Liver (tissue), 8 donors: ENCODE measurements at regions not wholly inside any gene's neighbourhood (a gene's known extent, or its start where the extent isn't known, plus 50 kb on each side); places are given as distances from the start of the nearest gene placed in this dataset.

Source experiments
- DNase-seq: peaks from one replicate; pipeline ENCODE4 v3.0.0-alpha.2; 2017; ENCODE audit warnings: low spot score
- H3K27ac ChIP-seq, 2 donors: one replicate each; pipeline ENCODE4 v1.7.0; 2013; ENCODE audit warnings: inconsistent platforms in 2 of 2, low read length in 2 of 2, control low read depth in 1 of 2, low read depth in 1 of 2, mild to moderate bottlenecking in 1 of 2
- H3K27me3 ChIP-seq, 4 donors: one replicate each; pipeline versions ENCODE4 v1.6.1 to v1.7.0; 2013; ENCODE audit warnings: low read length in 3 of 4, inconsistent platforms in 1 of 4, mild to moderate bottlenecking in 1 of 4, moderate library complexity in 1 of 4; ENCODE audit not compliant: control insufficient read depth in 4 of 4, insufficient read depth in 4 of 4
- H3K36me3 ChIP-seq, 4 donors: one replicate each; pipeline versions ENCODE4 v1.6.1 to v1.7.0; 2013; ENCODE audit warnings: low read length in 3 of 4, mild to moderate bottlenecking in 3 of 4, low read depth in 1 of 4, moderate library complexity in 1 of 4; ENCODE audit not compliant: control insufficient read depth in 4 of 4, insufficient read depth in 3 of 4
- H3K4me1 ChIP-seq, 4 donors: one replicate each; pipeline versions ENCODE4 v1.6.1 to v1.7.0; 2013; ENCODE audit warnings: low read length in 3 of 4, mild to moderate bottlenecking in 3 of 4, moderate library complexity in 1 of 4; ENCODE audit not compliant: control insufficient read depth in 4 of 4, insufficient read depth in 4 of 4
- H3K4me3 ChIP-seq, 3 donors: one replicate each; pipeline versions ENCODE4 v1.6.1 to v1.7.0; 2013; ENCODE audit warnings: low read length in 3 of 3, control low read depth in 1 of 3, low read depth in 1 of 3, mild to moderate bottlenecking in 1 of 3
- H3K9ac ChIP-seq, 2 donors: one replicate each; pipeline ENCODE4 v1.7.0; 2013; ENCODE audit warnings: low read length in 2 of 2, mild to moderate bottlenecking in 2 of 2, moderate library complexity in 2 of 2, control low read depth in 1 of 2, low read depth in 1 of 2
- H3K9me3 ChIP-seq, 4 donors: one replicate each; pipeline versions ENCODE4 v1.6.1 to v1.7.0; 2013; ENCODE audit warnings: low read length in 3 of 4; ENCODE audit not compliant: control insufficient read depth in 4 of 4
- EGR1 ChIP-seq, 2 donors: IDR thresholded peaks; 2 replicates each; pipeline ENCODE4 v1.6.1; 2016 to 2018; ENCODE audit warnings: antibody characterized with exemption in 2 of 2, low read depth in 2 of 2
- FOXA1 ChIP-seq: IDR thresholded peaks from 2 replicates; pipeline ENCODE4 v1.6.1; 2016; ENCODE audit warnings: antibody characterized with exemption
- FOXA2 ChIP-seq: IDR thresholded peaks from 2 replicates; pipeline ENCODE4 v1.6.1; 2016; ENCODE audit warnings: antibody characterized with exemption
- GABPA ChIP-seq, 2 donors: IDR thresholded peaks in 1 of 2; conservative IDR thresholded peaks in 1 of 2; 2 replicates each; pipeline ENCODE4 v1.6.1; 2016; ENCODE audit warnings: antibody characterized with exemption in 2 of 2, mild to moderate bottlenecking in 1 of 2, moderate library complexity in 1 of 2
- HNF4A ChIP-seq, 2 donors: conservative IDR thresholded peaks; 2 replicates each; pipeline ENCODE4 v1.6.1; 2016; ENCODE audit warnings: antibody characterized with exemption in 2 of 2, mild to moderate bottlenecking in 2 of 2
- HNF4G ChIP-seq: IDR thresholded peaks from 2 replicates; pipeline ENCODE4 v1.6.1; 2016; ENCODE audit warnings: antibody characterized with exemption
- JUND ChIP-seq, 2 donors: IDR thresholded peaks; 2 replicates each; pipeline ENCODE4 v1.6.1; 2016; ENCODE audit warnings: antibody characterized with exemption in 2 of 2
- NR2F2 ChIP-seq: IDR thresholded peaks from 2 replicates; pipeline ENCODE4 v1.6.1; 2016; ENCODE audit warnings: antibody characterized with exemption
- RAD21 ChIP-seq, 2 donors: IDR thresholded peaks; 2 replicates each; pipeline ENCODE4 v1.6.1; 2016; ENCODE audit warnings: antibody characterized with exemption in 2 of 2, mild to moderate bottlenecking in 2 of 2
- RXRA ChIP-seq, 2 donors: IDR thresholded peaks; 2 replicates each; pipeline ENCODE4 v1.6.1; 2017 to 2018; ENCODE audit warnings: antibody characterized with exemption in 2 of 2, mild to moderate bottlenecking in 1 of 2
- SP1 ChIP-seq: IDR thresholded peaks from 2 replicates; pipeline ENCODE4 v1.6.1; 2018; ENCODE audit warnings: antibody characterized with exemption, mild to moderate bottlenecking
- TAF1 ChIP-seq: conservative IDR thresholded peaks from 2 replicates; pipeline ENCODE4 v1.6.1; 2016; ENCODE audit warnings: antibody characterized with exemption, mild to moderate bottlenecking
- YY1 ChIP-seq: IDR thresholded peaks from 2 replicates; pipeline ENCODE4 v1.6.1; 2016; ENCODE audit warnings: antibody characterized with exemption, mild to moderate bottlenecking
- WGBS: extraction: QIAGEN DNeasy Blood & Tissue Kit; methylation state at CpG from one replicate; pipeline ENCODE4 v1.1.7; 2013; 5-methylcytosine and 5-hydroxymethylcytosine counted together
- TF ChIP-seq, protein P1 (sequence below): IDR thresholded peaks from 2 replicates; pipeline ENCODE4 v1.6.1; 2016; ENCODE audit warnings: antibody characterized with exemption, mild to moderate bottlenecking
- TF ChIP-seq, protein P2 (sequence below): IDR thresholded peaks from 2 replicates; pipeline ENCODE4 v1.6.1; 2016; ENCODE audit warnings: antibody characterized with exemption
- TF ChIP-seq, protein P3 (sequence below): IDR thresholded peaks from 2 replicates; pipeline ENCODE4 v1.6.1; 2016; ENCODE audit warnings: antibody characterized with exemption
- TF ChIP-seq, protein P4 (sequence below): IDR thresholded peaks from 2 replicates; pipeline ENCODE4 v1.6.1; 2016; ENCODE audit warnings: antibody characterized with exemption
- TF ChIP-seq, protein P5 (sequence below): fragments of 150-350 bp; IDR thresholded peaks from 2 replicates; pipeline ENCODE4 v1.5.1; 2017; ENCODE audit warnings: improper control_type of control experiment, low read depth, low read length; ENCODE audit not compliant: missing input control
- donor health status: healthy.
- donor health status: healthy.
- donor health status: healthy.
- donor health status: healthy.
- donor health status: healthy.

DNA sequence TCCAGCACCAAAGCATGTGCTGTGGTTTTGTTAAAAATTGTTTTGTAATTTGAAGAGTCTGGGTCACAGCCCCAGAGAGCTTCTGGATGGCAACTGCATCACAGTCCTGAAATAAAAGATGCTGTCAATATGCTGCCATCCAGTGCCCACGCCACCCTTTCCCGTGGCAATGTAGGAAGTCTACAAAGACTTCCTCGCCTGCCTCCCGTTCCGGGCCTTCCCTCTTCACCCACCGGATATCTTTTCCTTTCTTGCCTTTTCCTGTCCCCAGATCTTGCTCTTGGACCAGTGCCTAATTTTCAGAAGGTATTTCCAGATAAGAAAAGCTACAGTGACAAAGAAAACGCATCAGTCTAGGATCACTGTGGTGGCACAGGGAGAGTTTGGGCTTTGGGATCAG, 85.3 kb upstream of the RNU6-1 start:
- H3K9ac ChIP-seq, result no peak overlapping the region
- H3K9me3 ChIP-seq, result no peaks in the 10 kb centered on the region
- H3K27ac ChIP-seq, result no peak overlapping the region
- H3K27me3 ChIP-seq, result no peaks in the 10 kb centered on the region
- no peak overlapping the region for H3K4me3 ChIP-seq
- no peaks in the 10 kb centered on the region for H3K36me3 ChIP-seq
- no peak for TF ChIP-seq RAD21 (IDR thresholded peaks at IDR 0.05)
- TF ChIP-seq GABPA (IDR thresholded peaks at IDR 0.05 in 1 of 2, conservative IDR thresholded peaks at IDR 0.05 in 1 of 2), result no peak
- TF ChIP-seq HNF4G, result no peak
- TF ChIP-seq, protein P1, sequence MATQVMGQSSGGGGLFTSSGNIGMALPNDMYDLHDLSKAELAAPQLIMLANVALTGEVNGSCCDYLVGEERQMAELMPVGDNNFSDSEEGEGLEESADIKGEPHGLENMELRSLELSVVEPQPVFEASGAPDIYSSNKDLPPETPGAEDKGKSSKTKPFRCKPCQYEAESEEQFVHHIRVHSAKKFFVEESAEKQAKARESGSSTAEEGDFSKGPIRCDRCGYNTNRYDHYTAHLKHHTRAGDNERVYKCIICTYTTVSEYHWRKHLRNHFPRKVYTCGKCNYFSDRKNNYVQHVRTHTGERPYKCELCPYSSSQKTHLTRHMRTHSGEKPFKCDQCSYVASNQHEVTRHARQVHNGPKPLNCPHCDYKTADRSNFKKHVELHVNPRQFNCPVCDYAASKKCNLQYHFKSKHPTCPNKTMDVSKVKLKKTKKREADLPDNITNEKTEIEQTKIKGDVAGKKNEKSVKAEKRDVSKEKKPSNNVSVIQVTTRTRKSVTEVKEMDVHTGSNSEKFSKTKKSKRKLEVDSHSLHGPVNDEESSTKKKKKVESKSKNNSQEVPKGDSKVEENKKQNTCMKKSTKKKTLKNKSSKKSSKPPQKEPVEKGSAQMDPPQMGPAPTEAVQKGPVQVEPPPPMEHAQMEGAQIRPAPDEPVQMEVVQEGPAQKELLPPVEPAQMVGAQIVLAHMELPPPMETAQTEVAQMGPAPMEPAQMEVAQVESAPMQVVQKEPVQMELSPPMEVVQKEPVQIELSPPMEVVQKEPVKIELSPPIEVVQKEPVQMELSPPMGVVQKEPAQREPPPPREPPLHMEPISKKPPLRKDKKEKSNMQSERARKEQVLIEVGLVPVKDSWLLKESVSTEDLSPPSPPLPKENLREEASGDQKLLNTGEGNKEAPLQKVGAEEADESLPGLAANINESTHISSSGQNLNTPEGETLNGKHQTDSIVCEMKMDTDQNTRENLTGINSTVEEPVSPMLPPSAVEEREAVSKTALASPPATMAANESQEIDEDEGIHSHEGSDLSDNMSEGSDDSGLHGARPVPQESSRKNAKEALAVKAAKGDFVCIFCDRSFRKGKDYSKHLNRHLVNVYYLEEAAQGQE, result no peak
- TF ChIP-seq, protein P2, sequence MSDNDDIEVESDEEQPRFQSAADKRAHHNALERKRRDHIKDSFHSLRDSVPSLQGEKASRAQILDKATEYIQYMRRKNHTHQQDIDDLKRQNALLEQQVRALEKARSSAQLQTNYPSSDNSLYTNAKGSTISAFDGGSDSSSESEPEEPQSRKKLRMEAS, result no peak
- no peak for TF ChIP-seq RXRA (IDR thresholded peaks at IDR 0.05)
- TF ChIP-seq EGR1 (IDR thresholded peaks at IDR 0.05; ENCODE audit: low read depth in 2 of 2), result no peak
- TF ChIP-seq, protein P3, sequence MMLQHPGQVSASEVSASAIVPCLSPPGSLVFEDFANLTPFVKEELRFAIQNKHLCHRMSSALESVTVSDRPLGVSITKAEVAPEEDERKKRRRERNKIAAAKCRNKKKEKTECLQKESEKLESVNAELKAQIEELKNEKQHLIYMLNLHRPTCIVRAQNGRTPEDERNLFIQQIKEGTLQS, result no peak
- no peak for TF ChIP-seq TAF1
- no peak for TF ChIP-seq YY1
- TF ChIP-seq JUND (IDR thresholded peaks at IDR 0.05), result no peak
- TF ChIP-seq FOXA1, result no peak
- no peak for TF ChIP-seq SP1
- TF ChIP-seq, protein P4, sequence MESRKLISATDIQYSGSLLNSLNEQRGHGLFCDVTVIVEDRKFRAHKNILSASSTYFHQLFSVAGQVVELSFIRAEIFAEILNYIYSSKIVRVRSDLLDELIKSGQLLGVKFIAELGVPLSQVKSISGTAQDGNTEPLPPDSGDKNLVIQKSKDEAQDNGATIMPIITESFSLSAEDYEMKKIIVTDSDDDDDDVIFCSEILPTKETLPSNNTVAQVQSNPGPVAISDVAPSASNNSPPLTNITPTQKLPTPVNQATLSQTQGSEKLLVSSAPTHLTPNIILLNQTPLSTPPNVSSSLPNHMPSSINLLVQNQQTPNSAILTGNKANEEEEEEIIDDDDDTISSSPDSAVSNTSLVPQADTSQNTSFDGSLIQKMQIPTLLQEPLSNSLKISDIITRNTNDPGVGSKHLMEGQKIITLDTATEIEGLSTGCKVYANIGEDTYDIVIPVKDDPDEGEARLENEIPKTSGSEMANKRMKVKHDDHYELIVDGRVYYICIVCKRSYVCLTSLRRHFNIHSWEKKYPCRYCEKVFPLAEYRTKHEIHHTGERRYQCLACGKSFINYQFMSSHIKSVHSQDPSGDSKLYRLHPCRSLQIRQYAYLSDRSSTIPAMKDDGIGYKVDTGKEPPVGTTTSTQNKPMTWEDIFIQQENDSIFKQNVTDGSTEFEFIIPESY, result no peak
- TF ChIP-seq, protein P5, sequence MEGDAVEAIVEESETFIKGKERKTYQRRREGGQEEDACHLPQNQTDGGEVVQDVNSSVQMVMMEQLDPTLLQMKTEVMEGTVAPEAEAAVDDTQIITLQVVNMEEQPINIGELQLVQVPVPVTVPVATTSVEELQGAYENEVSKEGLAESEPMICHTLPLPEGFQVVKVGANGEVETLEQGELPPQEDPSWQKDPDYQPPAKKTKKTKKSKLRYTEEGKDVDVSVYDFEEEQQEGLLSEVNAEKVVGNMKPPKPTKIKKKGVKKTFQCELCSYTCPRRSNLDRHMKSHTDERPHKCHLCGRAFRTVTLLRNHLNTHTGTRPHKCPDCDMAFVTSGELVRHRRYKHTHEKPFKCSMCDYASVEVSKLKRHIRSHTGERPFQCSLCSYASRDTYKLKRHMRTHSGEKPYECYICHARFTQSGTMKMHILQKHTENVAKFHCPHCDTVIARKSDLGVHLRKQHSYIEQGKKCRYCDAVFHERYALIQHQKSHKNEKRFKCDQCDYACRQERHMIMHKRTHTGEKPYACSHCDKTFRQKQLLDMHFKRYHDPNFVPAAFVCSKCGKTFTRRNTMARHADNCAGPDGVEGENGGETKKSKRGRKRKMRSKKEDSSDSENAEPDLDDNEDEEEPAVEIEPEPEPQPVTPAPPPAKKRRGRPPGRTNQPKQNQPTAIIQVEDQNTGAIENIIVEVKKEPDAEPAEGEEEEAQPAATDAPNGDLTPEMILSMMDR, result no peak
- TF ChIP-seq FOXA2, result no peak
- no peak for TF ChIP-seq HNF4A (conservative IDR thresholded peaks at IDR 0.05)
- TF ChIP-seq NR2F2, result no peak
- H3K4me1 ChIP-seq, result peaks cover 0 to 7% (median 2%) of the 10 kb centered on the region in 4 donors
- 82% methylated on average over 7 of the region's 7 CpGs for WGBS
- no peak for DNase-seq
